SK-N-SH treated with all-trans-retinoic acid at 6 μM for 48 hours (cell line): ENCODE measurements at regions not wholly inside any gene's neighbourhood (a gene's known extent, or its start where the extent isn't known, plus 50 kb on each side); places are given as distances from the start of the nearest gene placed in this dataset.

Experiments
- ISL1 ChIP-seq: fragments of 250-450 bp; sonication (Bioruptor Pico); IDR thresholded peaks from 2 replicates; pipeline ENCODE4 v2.1.2; 2022; ENCODE audit warnings: mild to moderate bottlenecking, moderate library complexity
- TF ChIP-seq, protein P1 (sequence below): fragments of 250-450 bp; sonication (Bioruptor Pico); IDR thresholded peaks from 2 replicates; pipeline ENCODE4 v1.8.0; 2020; ENCODE audit warnings: mild to moderate bottlenecking, moderate library complexity, borderline replicate concordance

GRCh38 chr5:34496701-34497469, 159.2 kb upstream of the RAI14 start:
- TF ChIP-seq, protein P1, sequence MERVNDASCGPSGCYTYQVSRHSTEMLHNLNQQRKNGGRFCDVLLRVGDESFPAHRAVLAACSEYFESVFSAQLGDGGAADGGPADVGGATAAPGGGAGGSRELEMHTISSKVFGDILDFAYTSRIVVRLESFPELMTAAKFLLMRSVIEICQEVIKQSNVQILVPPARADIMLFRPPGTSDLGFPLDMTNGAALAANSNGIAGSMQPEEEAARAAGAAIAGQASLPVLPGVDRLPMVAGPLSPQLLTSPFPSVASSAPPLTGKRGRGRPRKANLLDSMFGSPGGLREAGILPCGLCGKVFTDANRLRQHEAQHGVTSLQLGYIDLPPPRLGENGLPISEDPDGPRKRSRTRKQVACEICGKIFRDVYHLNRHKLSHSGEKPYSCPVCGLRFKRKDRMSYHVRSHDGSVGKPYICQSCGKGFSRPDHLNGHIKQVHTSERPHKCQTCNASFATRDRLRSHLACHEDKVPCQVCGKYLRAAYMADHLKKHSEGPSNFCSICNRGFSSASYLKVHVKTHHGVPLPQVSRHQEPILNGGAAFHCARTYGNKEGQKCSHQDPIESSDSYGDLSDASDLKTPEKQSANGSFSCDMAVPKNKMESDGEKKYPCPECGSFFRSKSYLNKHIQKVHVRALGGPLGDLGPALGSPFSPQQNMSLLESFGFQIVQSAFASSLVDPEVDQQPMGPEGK (CRISPR knock-in tag) = no peak
- no peak for TF ChIP-seq ISL1 (CRISPR knock-in tag)
